GM23338 (cell line): ENCODE measurements at regions not wholly inside any gene's neighbourhood (a gene's known extent, or its start where the extent isn't known, plus 50 kb on each side); places are given as distances from the start of the nearest gene placed in this dataset.

ENCODE experiments used
- ATAC-seq: fragments of 200-7000 bp; cut with Tn5 transposase; 3 replicates; pipeline ENCODE4 v1.9.1; 2020
- DNase-seq: peaks from one replicate; pipeline ENCODE4 v3.0.0-alpha.2; 2015; ENCODE audit warnings: low spot score
- H2AFZ ChIP-seq: fragments of 200-600 bp; sonication (generic); 2 replicates; pipeline ENCODE4 v1.8.0; 2016; ENCODE audit warnings: antibody characterized with exemption, mild to moderate bottlenecking, moderate library complexity
- H3F3A ChIP-seq: fragments of 200-600 bp; sonication (generic); replicated peaks from 2 replicates; pipeline ENCODE4 v1.8.0; 2017; ENCODE audit warnings: antibody characterized with exemption, mixed run types, low read depth
- H3K27ac ChIP-seq: fragments of 200-600 bp; sonication (generic); 2 replicates; pipeline ENCODE4 v1.6.1; 2016; ENCODE audit warnings: low read depth
- H3K27me3 ChIP-seq: fragments of 200-600 bp; sonication (generic); 2 replicates; pipeline ENCODE4 v1.8.0; 2016; ENCODE audit warnings: mild to moderate bottlenecking, mixed run types, moderate library complexity; ENCODE audit not compliant: insufficient read depth
- H3K36me3 ChIP-seq: fragments of 200-600 bp; sonication (generic); 2 replicates; pipeline ENCODE4 v1.8.0; 2016; ENCODE audit warnings: mild to moderate bottlenecking; ENCODE audit not compliant: insufficient read depth
- H3K4me1 ChIP-seq: fragments of 200-600 bp; sonication (generic); 2 replicates; pipeline ENCODE4 v1.8.0; 2016; ENCODE audit warnings: mild to moderate bottlenecking, moderate library complexity; ENCODE audit not compliant: insufficient read depth
- H3K4me2 ChIP-seq: fragments of 200-600 bp; sonication (generic); 2 replicates; pipeline ENCODE4 v1.7.1; 2017; ENCODE audit warnings: mixed run types
- H3K4me3 ChIP-seq: fragments of 200-600 bp; sonication (generic); 2 replicates; pipeline ENCODE4 v1.6.1; 2016; ENCODE audit warnings: mixed run types
- H3K79me2 ChIP-seq: fragments of 200-600 bp; sonication (generic); replicated peaks from 2 replicates; pipeline ENCODE4 v1.8.0; 2017; ENCODE audit warnings: mild to moderate bottlenecking; ENCODE audit not compliant: insufficient read depth
- H3K9me2 ChIP-seq: fragments of 200-600 bp; sonication (generic); 2 replicates; pipeline ENCODE4 v1.8.0; 2017; ENCODE audit not compliant: insufficient read depth
- H4K20me1 ChIP-seq: fragments of 200-600 bp; sonication (generic); replicated peaks from 2 replicates; pipeline ENCODE4 v1.8.0; 2017; ENCODE audit warnings: mild to moderate bottlenecking; ENCODE audit not compliant: insufficient read depth
- H3K27ac Mint-ChIP-seq: 2 replicates; pipeline ENCODE4 v1.8.0; 2020; ENCODE audit warnings: inconsistent platforms, mild to moderate bottlenecking, moderate library complexity, mixed read lengths
- H3K27me3 Mint-ChIP-seq: 3 replicates; pipeline ENCODE4 v1.8.0; 2022; ENCODE audit warnings: low read depth, mild to moderate bottlenecking, moderate library complexity, mixed read lengths, inconsistent platforms; ENCODE audit not compliant: insufficient read depth, poor library complexity
- H3K36me3 Mint-ChIP-seq: 3 replicates; pipeline ENCODE4 v1.8.0; 2021; ENCODE audit warnings: low read depth, mild to moderate bottlenecking, inconsistent platforms, moderate library complexity, mixed read lengths
- H3K4me1 Mint-ChIP-seq: 3 replicates; pipeline ENCODE4 v1.8.0; 2020; ENCODE audit warnings: mild to moderate bottlenecking, inconsistent platforms, mixed read lengths
- H3K4me3 Mint-ChIP-seq: 3 replicates; pipeline ENCODE4 v1.8.0; 2021; ENCODE audit warnings: moderate library complexity, mild to moderate bottlenecking, inconsistent platforms, mixed read lengths
- H3K9me3 Mint-ChIP-seq: 3 replicates; pipeline ENCODE4 v1.8.0; 2020; ENCODE audit warnings: moderate library complexity, mild to moderate bottlenecking, inconsistent platforms, mixed read lengths
- CTCF ChIP-seq, 2 experiments: fragments of 200-600 bp in 1 of 2; sonication (generic) in 1 of 2; conservative IDR thresholded peaks; 2 replicates each; pipeline versions ENCODE4 v1.5.1 to v1.6.1; 2016 to 2017; ENCODE audit warnings: antibody characterized with exemption in 2 of 2, low read depth in 2 of 2, mild to moderate bottlenecking in 2 of 2, moderate library complexity in 1 of 2
- ETS1 ChIP-seq: IDR thresholded peaks from 2 replicates; pipeline ENCODE4 v1.6.1; 2016; ENCODE audit warnings: antibody characterized with exemption
- EZH2 ChIP-seq: fragments of 200-600 bp; sonication (generic); IDR thresholded peaks from one replicate; pipeline ENCODE4 v1.8.0; 2017; ENCODE audit warnings: antibody characterized with exemption, mild to moderate bottlenecking, low read depth; ENCODE audit not compliant: unreplicated experiment
- EZH2phosphoT487 ChIP-seq: fragments of 200-600 bp; sonication (generic); IDR thresholded peaks from one replicate; pipeline ENCODE4 v1.8.1; 2018; ENCODE audit warnings: antibody characterized with exemption; ENCODE audit not compliant: unreplicated experiment
- NANOG ChIP-seq: IDR thresholded peaks from 2 replicates; pipeline ENCODE4 v1.6.1; 2016; ENCODE audit warnings: antibody characterized with exemption, borderline replicate concordance
- POLR2AphosphoS5 ChIP-seq: IDR thresholded peaks from 2 replicates; pipeline ENCODE4 v1.6.1; 2016; ENCODE audit warnings: antibody characterized with exemption, low read depth
- STAT1 ChIP-seq: IDR thresholded peaks from one replicate; pipeline ENCODE4 v1.6.1; 2016; ENCODE audit warnings: antibody characterized with exemption; ENCODE audit not compliant: unreplicated experiment
- ZNF114 ChIP-seq: fragments of 250-450 bp; sonication (Bioruptor Pico); IDR thresholded peaks from 2 replicates; pipeline ENCODE4 v1.5.0; 2020; ENCODE audit warnings: mild to moderate bottlenecking, moderate library complexity
- ZNF462 ChIP-seq: fragments of 250-450 bp; sonication (Bioruptor Pico); IDR thresholded peaks from 2 replicates; pipeline ENCODE4 v1.5.0; 2020; ENCODE audit warnings: mild to moderate bottlenecking, moderate library complexity

- Histone ChIP-seq H3K4me1 (peaks cover 15% of the 10 kb centered on the region; the same call in 1 of the 2 replicates), H2AFZ (no peak overlapping the region), H3K79me2 (no peaks in the 10 kb centered on the region), H3K27ac (no peak overlapping the region), H3K4me3 (no peak overlapping the region), H3K4me2 (no peak overlapping the region), H4K20me1 (no peaks in the 10 kb centered on the region), H3K9me2 (no peaks in the 10 kb centered on the region), H3K36me3 (no peaks in the 10 kb centered on the region), H3K27me3 (no peaks in the 10 kb centered on the region), H3F3A (no peaks in the 10 kb centered on the region)
- no peak for TF ChIP-seq NANOG
- TF ChIP-seq EZH2phosphoT487: no peak
- TF ChIP-seq ZNF114 (CRISPR knock-in tag): no peak
- no peak for DNase-seq
- no peaks in the 10 kb centered on the region for H3K36me3 Mint-ChIP-seq
- no peak for ATAC-seq
- no peaks in the 10 kb centered on the region for H3K9me3 Mint-ChIP-seq
- H3K27me3 Mint-ChIP-seq: no peaks in the 10 kb centered on the region
- H3K4me1 Mint-ChIP-seq: peaks cover 16% of the 10 kb centered on the region
- H3K27ac Mint-ChIP-seq: no peak overlapping the region
- no peak overlapping the region for H3K4me3 Mint-ChIP-seq
These were observed 124.9 kb upstream of the ETAA1 start for GRCh38 chr2:67272195-67272594.

GRCh38 chr2:67277450-67277849 lies 119.7 kb upstream of the ETAA1 start:
- DNase-seq (peak; percentile 55), ATAC-seq (peak; percentile 93)
- no peaks in the 10 kb centered on the region for H3K9me3 Mint-ChIP-seq
- no peaks in the 10 kb centered on the region for H3K36me3 Mint-ChIP-seq
- Histone ChIP-seq H3K27me3 (no peaks in the 10 kb centered on the region), H3K27ac (no peak overlapping the region), H3K4me1 (peaks cover 12% of the 10 kb centered on the region; the same call in 1 of the 2 replicates), H3K9me2 (peaks cover 1% of the 10 kb centered on the region; the same call in 1 of the 2 replicates), H3K36me3 (no peaks in the 10 kb centered on the region), H3K79me2 (no peaks in the 10 kb centered on the region), H3K4me3 (no peak overlapping the region), H3F3A (no peaks in the 10 kb centered on the region), H2AFZ (no peak overlapping the region), H4K20me1 (no peaks in the 10 kb centered on the region), H3K4me2 (no peak overlapping the region)
- H3K27ac Mint-ChIP-seq: no peak overlapping the region
- H3K4me1 Mint-ChIP-seq: peaks cover 22% of the 10 kb centered on the region
- no peak overlapping the region for H3K4me3 Mint-ChIP-seq
- H3K27me3 Mint-ChIP-seq: no peaks in the 10 kb centered on the region
- TF ChIP-seq ZNF114 (CRISPR knock-in tag) (no peak), CTCF (conservative IDR thresholded peaks at IDR 0.05; ENCODE audit: low read depth in 2 of 2) (peak; percentile 34 to 79), STAT1 (no peak), EZH2 (no peak), ETS1 (no peak), EZH2phosphoT487 (no peak), ZNF462 (CRISPR knock-in tag) (no peak), POLR2AphosphoS5 (no peak)
